ENCODE measurements at regions not wholly inside any gene's neighbourhood (a gene's known extent, or its start where the extent isn't known, plus 50 kb on each side); places are given as distances from the start of the nearest gene placed in this dataset.

- DNase-seq, result no peak
- H3K4me1 Mint-ChIP-seq (ENCODE audit: low read depth, unreplicated experiment), result peaks cover 6% of the 10 kb centered on the region
- TF ChIP-seq CTCF (IDR thresholded peaks at IDR 0.05; ENCODE audit: insufficient read depth in 1 of 2, low read depth in 1 of 2, low read length in 1 of 2, severe bottlenecking in 1 of 2, unreplicated experiment in 1 of 2), result no peak
- ChIA-PET POLR2A (no interaction called here), CTCF (interaction anchor here (1.0 kb wide), 1 partner anchor 362 kb away, joined by 3 read pairs; the partner anchor contains the start of gene THBS1)
- H3K9me3 ChIP-seq, result peaks cover 32% of the 10 kb centered on the region
- H3K36me3 ChIP-seq (ENCODE audit: control insufficient read depth, insufficient read depth, low read length), result no peaks in the 10 kb centered on the region
- no peak overlapping the region for H3K4me3 ChIP-seq (ENCODE audit: low read depth, low read length)
- H3K27me3 ChIP-seq (replicated peaks; ENCODE audit: control insufficient read depth, insufficient read depth, low read length), result no peaks in the 10 kb centered on the region
- H3K36me3 Mint-ChIP-seq (ENCODE audit: insufficient read depth, unreplicated experiment), result peaks cover 6% of the 10 kb centered on the region
- H3K27ac Mint-ChIP-seq (ENCODE audit: unreplicated experiment), result peak overlapping the region; percentile 26
- peaks cover 19% of the 10 kb centered on the region for H3K4me1 ChIP-seq
- intact Hi-C loops (cut with micrococcal nuclease; ENCODE audit: unreplicated experiment), result no loop called here
- no peaks in the 10 kb centered on the region for H3K27me3 Mint-ChIP-seq (ENCODE audit: insufficient read depth, unreplicated experiment)
- no peak overlapping the region for H3K4me3 Mint-ChIP-seq (ENCODE audit: unreplicated experiment)
- H3K9me3 Mint-ChIP-seq (ENCODE audit: unreplicated experiment), result peaks cover 40% of the 10 kb centered on the region
- BruUV-seq (replicated peaks), result no TSS peak
Measured at GRCh38 chr15:39219608-39220007, 361.3 kb upstream of the THBS1 start.

GRCh38 chr15:39226169-39226937 lies 354.5 kb upstream of the THBS1 start:
- Mint-ChIP-seq H3K36me3 (ENCODE audit: insufficient read depth, unreplicated experiment) (no peaks in the 10 kb centered on the region), H3K9me3 (ENCODE audit: unreplicated experiment) (no peaks in the 10 kb centered on the region), H3K27ac (ENCODE audit: unreplicated experiment) (peak overlapping the region; percentile 76), H3K4me3 (ENCODE audit: unreplicated experiment) (no peak overlapping the region), H3K4me1 (ENCODE audit: low read depth, unreplicated experiment) (no peaks in the 10 kb centered on the region), H3K27me3 (ENCODE audit: insufficient read depth, unreplicated experiment) (no peaks in the 10 kb centered on the region)
- intact Hi-C loops (cut with micrococcal nuclease; ENCODE audit: unreplicated experiment), result no loop called here
- Histone ChIP-seq H3K27me3 (replicated peaks; ENCODE audit: control insufficient read depth, insufficient read depth, low read length) (no peaks in the 10 kb centered on the region), H3K9me3 (no peaks in the 10 kb centered on the region), H3K36me3 (ENCODE audit: control insufficient read depth, insufficient read depth, low read length) (no peaks in the 10 kb centered on the region), H3K4me1 (peaks cover 7% of the 10 kb centered on the region), H3K4me3 (ENCODE audit: low read depth, low read length) (no peak overlapping the region)
- no peak for DNase-seq
- ChIA-PET POLR2A (no interaction called here), CTCF (interaction anchor here (0.7 kb wide), 1 partner anchor 248 kb away, joined by 3 read pairs; no protein-coding TSS in a partner anchor)
- no peak for TF ChIP-seq CTCF (IDR thresholded peaks at IDR 0.05; ENCODE audit: insufficient read depth in 1 of 2, low read depth in 1 of 2, low read length in 1 of 2, severe bottlenecking in 1 of 2, unreplicated experiment in 1 of 2)
- no TSS peak for BruUV-seq (replicated peaks)

GRCh38 chr15:39227001-39227400 lies 353.9 kb upstream of the THBS1 start:
- H3K4me3 ChIP-seq (ENCODE audit: low read depth, low read length), result no peak overlapping the region
- POLR2A ChIA-PET, result no interaction called here
- no peaks in the 10 kb centered on the region for H3K27me3 ChIP-seq (replicated peaks; ENCODE audit: control insufficient read depth, insufficient read depth, low read length)
- BruUV-seq (replicated peaks), result no TSS peak
- H3K9me3 ChIP-seq, result no peaks in the 10 kb centered on the region
- no peak overlapping the region for H3K4me3 Mint-ChIP-seq (ENCODE audit: unreplicated experiment)
- H3K27ac Mint-ChIP-seq (ENCODE audit: unreplicated experiment), result peak overlapping the region; percentile 76
- intact Hi-C loops (cut with micrococcal nuclease; ENCODE audit: unreplicated experiment), result no loop called here
- peaks cover 7% of the 10 kb centered on the region for H3K4me1 ChIP-seq
- H3K36me3 Mint-ChIP-seq (ENCODE audit: insufficient read depth, unreplicated experiment), result no peaks in the 10 kb centered on the region
- TF ChIP-seq CTCF (IDR thresholded peaks at IDR 0.05; ENCODE audit: insufficient read depth in 1 of 2, low read depth in 1 of 2, low read length in 1 of 2, severe bottlenecking in 1 of 2, unreplicated experiment in 1 of 2), result no peak
- DNase-seq, result no peak
- CTCF ChIA-PET, result no interaction called here
- no peaks in the 10 kb centered on the region for H3K27me3 Mint-ChIP-seq (ENCODE audit: insufficient read depth, unreplicated experiment)
- H3K4me1 Mint-ChIP-seq (ENCODE audit: low read depth, unreplicated experiment), result peaks cover under 1% of the 10 kb centered on the region
- no peaks in the 10 kb centered on the region for H3K36me3 ChIP-seq (ENCODE audit: control insufficient read depth, insufficient read depth, low read length)
- no peaks in the 10 kb centered on the region for H3K9me3 Mint-ChIP-seq (ENCODE audit: unreplicated experiment)

All from Caco-2 (cell line).